Ishikawa (cell line): ENCODE measurements at regions not wholly inside any gene's neighbourhood (a gene's known extent, or its start where the extent isn't known, plus 50 kb on each side); places are given as distances from the start of the nearest gene placed in this dataset.

Experiments used
- CEBPB ChIP-seq: IDR thresholded peaks from 2 replicates; pipeline ENCODE4 v1.6.1; 2012
- CREB1 ChIP-seq: IDR thresholded peaks from 2 replicates; pipeline ENCODE4 v1.6.1; 2012; ENCODE audit warnings: low read depth
- EGR1 ChIP-seq: IDR thresholded peaks from 2 replicates; pipeline ENCODE4 v1.6.1; 2012
- EP300 ChIP-seq: IDR thresholded peaks from 2 replicates; pipeline ENCODE4 v1.6.1; 2012; ENCODE audit warnings: borderline replicate concordance
- FOXM1 ChIP-seq: IDR thresholded peaks from 2 replicates; pipeline ENCODE4 v1.6.1; 2012; ENCODE audit warnings: low read depth, borderline replicate concordance
- MAX ChIP-seq: IDR thresholded peaks from 2 replicates; pipeline ENCODE4 v1.6.1; 2012
- NFIC ChIP-seq: IDR thresholded peaks from 2 replicates; pipeline ENCODE4 v1.6.1; 2012
- RAD21 ChIP-seq: IDR thresholded peaks from 2 replicates; pipeline ENCODE4 v1.6.1; 2012; ENCODE audit warnings: low read depth
- REST ChIP-seq: IDR thresholded peaks from 2 replicates; pipeline ENCODE4 v1.6.1; 2012; ENCODE audit warnings: low read depth, mild to moderate bottlenecking
- TAF1 ChIP-seq: IDR thresholded peaks from 2 replicates; pipeline ENCODE4 v1.6.1; 2012; ENCODE audit warnings: low read depth, mild to moderate bottlenecking
- TCF12 ChIP-seq: IDR thresholded peaks from 2 replicates; pipeline ENCODE4 v1.6.1; 2012; ENCODE audit warnings: low read depth
- TEAD4 ChIP-seq: IDR thresholded peaks from 2 replicates; pipeline ENCODE4 v1.6.1; 2012
- YY1 ChIP-seq: IDR thresholded peaks from 2 replicates; pipeline ENCODE4 v1.6.1; 2012; ENCODE audit warnings: low read depth
- ZBTB7A ChIP-seq: IDR thresholded peaks from 2 replicates; pipeline ENCODE4 v1.6.1; 2012; ENCODE audit warnings: low read depth
- TF ChIP-seq, protein P1 (sequence below): IDR thresholded peaks from 2 replicates; pipeline ENCODE4 v1.6.1; 2012

- TF ChIP-seq CREB1: no peak
- no peak for TF ChIP-seq EP300
- no peak for TF ChIP-seq TCF12
- TF ChIP-seq FOXM1: no peak
- no peak for TF ChIP-seq RAD21
- no peak for TF ChIP-seq EGR1
- TF ChIP-seq CEBPB: no peak
- no peak for TF ChIP-seq YY1
- TF ChIP-seq TAF1: no peak
- TF ChIP-seq TEAD4: no peak
- no peak for TF ChIP-seq MAX
- TF ChIP-seq, protein P1, sequence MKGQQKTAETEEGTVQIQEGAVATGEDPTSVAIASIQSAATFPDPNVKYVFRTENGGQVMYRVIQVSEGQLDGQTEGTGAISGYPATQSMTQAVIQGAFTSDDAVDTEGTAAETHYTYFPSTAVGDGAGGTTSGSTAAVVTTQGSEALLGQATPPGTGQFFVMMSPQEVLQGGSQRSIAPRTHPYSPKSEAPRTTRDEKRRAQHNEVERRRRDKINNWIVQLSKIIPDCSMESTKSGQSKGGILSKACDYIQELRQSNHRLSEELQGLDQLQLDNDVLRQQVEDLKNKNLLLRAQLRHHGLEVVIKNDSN: no peak
- TF ChIP-seq REST: no peak
- no peak for TF ChIP-seq ZBTB7A
- TF ChIP-seq NFIC: no peak
Measured at GRCh38 chr15:96165775-96166174, 164.7 kb upstream of the NR2F2 start.

DNA sequence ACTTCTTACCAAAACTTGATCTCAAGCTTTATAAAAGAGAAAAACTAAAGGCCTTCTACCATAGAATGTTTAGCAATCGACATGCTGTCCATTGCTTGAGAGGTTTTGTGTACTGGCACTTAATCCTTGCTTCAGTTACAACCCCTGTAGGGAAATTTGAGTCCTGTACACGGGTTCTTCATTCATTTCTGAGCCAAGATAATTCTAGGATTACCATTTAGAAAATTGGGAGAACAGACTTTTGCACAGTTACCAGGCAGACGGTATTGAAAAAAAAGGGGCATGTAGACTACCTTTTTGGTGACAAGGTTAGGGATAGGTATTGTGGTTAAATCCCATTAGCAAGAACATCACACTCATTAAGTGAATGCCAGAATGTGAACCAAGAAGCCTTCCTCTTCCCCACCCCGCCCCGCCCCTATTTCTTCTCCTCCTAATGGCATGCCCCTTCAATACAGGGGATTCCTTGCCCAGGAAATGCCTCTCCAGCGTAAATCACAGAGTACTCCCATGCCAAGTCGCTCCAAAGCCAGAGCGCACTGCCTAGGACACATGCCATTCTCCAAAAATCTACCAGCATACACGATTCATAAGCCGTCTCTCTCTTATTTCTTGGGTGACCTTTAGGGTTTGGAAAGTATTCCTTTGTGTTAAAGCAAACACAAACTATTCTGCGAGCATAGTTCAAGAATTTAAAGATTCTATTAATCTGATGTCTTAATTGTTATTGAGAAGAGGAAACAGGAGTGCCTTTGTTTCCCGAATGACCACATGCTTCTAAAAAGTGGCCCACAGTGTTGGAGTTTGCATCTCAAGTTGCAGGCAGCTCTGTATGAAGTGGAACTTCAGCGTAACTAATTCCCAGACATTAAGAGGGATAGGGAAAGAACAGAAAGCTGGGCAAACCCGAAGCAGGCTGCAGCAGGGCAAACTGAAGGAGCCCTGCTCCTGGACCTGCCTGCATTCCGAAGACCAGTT, 164.0 kb upstream of the NR2F2 start:
- TF ChIP-seq, protein P1: no peak
- TF ChIP-seq RAD21 (no peak), CEBPB (no peak)

DNA sequence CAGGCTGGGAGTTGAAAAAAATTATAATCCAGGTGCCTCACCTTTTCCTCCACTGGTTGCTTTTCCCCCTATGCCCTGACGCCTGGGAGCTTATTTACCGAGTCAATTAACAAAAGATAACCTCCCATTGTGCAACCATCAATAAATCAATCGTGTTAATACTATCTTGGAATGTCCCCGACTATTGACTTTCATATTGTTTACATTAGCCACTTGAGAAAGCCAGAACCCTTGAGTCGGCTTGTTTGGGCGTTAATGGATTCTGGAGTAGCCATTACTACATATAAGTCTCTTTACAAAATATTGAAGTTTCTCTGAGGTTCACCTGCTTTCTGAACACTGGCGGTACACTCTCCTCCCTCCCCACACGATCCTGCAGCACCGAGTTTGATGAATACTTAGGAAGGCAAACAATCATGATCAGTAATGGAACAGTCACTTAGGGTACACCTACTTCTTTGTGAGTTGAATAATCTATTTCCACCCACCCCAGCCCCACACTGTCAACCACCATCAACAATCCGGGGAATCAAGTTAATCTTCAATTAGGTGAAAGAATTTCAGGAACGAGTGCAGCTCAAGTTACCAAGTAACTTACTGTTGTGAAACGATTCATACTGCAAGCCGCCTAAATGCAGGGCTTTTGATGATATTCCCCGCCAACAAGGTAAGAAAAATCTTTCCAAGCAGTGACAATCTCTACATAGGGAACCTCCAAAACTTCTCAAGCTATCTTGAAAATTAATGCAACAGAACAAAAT, 159.3 kb upstream of the NR2F2 start:
- no peak for TF ChIP-seq CREB1
- no peak for TF ChIP-seq NFIC
- TF ChIP-seq MAX: no peak
- no peak for TF ChIP-seq REST
- no peak for TF ChIP-seq EGR1

- TF ChIP-seq CEBPB: no peak
- no peak for TF ChIP-seq REST
- no peak for TF ChIP-seq YY1
- TF ChIP-seq MAX: no peak
- no peak for TF ChIP-seq CREB1
- TF ChIP-seq NFIC: no peak
- TF ChIP-seq TEAD4: no peak
- no peak for TF ChIP-seq EP300
- TF ChIP-seq TCF12: no peak
- TF ChIP-seq RAD21: no peak
- TF ChIP-seq, protein P1: no peak
- TF ChIP-seq FOXM1: no peak
Measured at GRCh38 chr15:96171853-96172296, 158.6 kb upstream of the NR2F2 start.
